ENCODE measurements at regions not wholly inside any gene's neighbourhood (a gene's known extent, or its start where the extent isn't known, plus 50 kb on each side); places are given as distances from the start of the nearest gene placed in this dataset.

GRCh38 chrX:98263135-98263534 is 1379.4 kb downstream of the RPA4 start:
- no peak for TF ChIP-seq CTCF (IDR thresholded peaks at IDR 0.05)
- no peak for TF ChIP-seq POLR2A (IDR thresholded peaks at IDR 0.05)
